Fibroblast of skin of right quadriceps (primary cell): ENCODE measurements at regions not wholly inside any gene's neighbourhood (a gene's known extent, or its start where the extent isn't known, plus 50 kb on each side); places are given as distances from the start of the nearest gene placed in this dataset.
A peak's percentile ranks its signal among the peaks of the same experiment; 100 is the strongest.
"Not testable (repeated sequence)": the region's sequence is repeated elsewhere in the genome, so short reads cannot be mapped to it uniquely, and the experiment has no call there.

Experiments
- DNase-seq: peaks from one replicate; pipeline ENCODE4 v3.0.0-alpha.2; 2013

DNA sequence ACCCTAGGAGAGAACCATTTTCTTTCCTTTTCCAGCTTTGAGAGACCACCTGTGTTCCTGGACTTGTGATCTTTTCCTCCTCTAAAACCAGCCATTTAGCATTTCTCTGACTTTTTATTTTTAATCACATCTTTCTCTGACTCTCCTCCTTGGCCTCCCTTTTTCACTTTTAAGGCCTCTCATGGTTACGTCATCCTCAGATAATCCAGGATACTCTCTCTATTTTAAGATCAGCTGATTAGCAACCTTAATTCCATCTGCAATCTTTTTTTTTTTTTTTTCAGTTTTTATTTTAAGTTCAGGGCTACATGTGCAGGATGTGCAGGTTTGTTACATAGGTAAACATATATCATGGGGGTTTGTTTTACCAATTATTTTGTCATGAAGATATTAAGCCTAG is 54.0 kb downstream of the RFPL4B start:
- no peak for DNase-seq

DNA sequence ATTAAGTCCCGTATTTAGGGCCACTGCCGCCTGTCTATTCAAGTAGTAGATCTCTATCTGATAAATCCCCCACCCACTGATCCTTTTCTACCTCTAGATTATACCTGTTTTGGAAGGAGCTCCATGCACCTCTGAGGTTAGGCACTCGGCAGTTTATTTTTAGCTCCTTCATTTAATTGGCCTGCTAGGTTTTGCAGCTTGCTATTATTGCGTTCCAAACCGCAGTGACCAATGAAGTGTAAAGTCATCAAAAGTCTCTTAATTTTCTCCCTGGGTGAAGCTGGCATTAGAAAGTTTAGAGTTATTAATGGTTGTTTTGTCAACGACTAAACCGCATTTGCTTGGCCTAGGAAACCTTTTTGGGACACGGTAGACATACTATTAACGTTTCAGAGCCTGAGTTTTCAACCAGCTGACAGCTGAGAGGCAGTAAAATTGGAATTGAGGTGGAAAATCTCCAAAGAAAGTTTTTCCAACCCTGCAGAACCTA is 60.0 kb downstream of the RFPL4B start:
- DNase-seq = no peak

- DNase-seq = no peak
Observed at GRCh38 chr6:112408522-112408921, 61.4 kb downstream of the RFPL4B start.

DNA sequence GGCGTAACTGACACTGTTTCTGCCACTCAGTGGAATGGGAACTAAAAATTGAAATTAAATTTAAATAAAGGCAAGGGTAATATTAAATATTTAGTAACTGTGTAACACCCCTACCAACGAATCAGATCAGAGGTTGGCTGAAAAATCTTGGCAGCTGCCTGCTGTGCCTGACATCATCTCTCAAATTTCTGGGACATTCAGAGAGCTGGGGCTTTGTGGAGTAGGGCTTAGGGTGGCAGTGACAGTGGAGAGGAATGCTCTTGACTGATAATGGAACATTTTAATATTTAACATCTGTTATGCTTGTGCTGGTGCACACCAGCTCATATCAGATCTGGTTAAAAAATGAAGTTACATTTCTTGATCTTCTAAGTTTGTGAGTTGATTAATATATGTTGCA is 62.2 kb downstream of the RFPL4B start:
- DNase-seq = peak; percentile 29

DNA sequence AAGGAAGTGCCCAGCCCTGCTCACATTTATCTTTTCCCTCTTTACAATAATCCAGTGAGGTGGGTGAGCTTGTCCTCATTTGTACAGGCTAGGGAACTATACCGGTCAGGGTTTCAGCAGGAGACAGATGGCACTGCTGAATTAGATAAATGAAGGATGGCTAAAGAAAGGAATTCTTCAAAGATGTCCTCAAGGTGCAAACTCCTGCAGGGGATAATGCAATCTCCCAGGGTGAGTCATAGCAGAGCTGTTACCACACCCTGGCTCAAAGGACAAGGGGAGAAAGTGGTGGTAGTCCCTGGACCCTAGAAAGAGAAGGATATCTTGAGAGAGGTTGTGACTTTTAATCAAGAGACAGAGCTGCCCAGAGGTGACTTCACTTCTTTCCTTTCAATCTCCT is 66.7 kb downstream of the RFPL4B start:
- DNase-seq = no peak

DNA sequence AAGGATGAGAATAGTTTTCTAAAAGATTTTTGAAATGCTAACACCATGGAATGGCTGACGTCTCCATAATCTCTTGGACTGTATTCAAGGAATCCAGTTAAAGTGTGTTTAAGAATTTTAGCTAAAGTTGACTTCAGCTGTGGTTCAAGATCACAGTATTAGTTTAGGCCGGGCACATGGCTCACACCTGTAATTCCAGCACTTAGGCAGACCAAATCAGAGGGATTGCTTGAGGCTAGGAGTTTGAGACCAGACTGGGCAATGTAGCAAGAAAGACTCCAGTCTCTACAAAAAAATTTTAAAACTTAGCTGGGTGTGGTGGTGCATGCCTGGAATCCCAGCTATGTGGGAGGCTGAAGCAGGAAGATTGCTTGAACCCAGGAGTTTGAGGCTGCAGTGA is 68.2 kb downstream of the RFPL4B start:
- no peak for DNase-seq

GRCh38 chr6:112416866-112417265 is 69.7 kb downstream of the RFPL4B start:
- DNase-seq = peak; percentile 82

DNA sequence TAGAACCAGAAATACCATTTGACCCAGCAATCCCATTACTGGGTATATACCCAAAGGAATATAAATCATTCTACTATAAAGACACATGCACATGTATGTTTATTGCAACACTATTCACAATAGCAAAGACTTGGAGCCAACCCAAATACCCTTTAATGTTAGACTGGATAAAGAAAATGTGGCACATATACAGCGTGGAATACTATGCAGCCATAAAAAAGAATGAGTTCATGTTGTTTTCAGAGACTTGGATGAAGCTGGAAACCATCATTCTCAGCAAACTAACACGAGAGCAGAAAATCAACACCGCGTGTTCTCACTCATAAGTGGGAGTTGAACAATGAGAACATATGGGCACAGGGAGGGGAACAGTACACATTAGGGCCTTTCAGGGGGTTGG is 79.9 kb downstream of the RFPL4B start:
- not testable (repeated sequence) for DNase-seq

- no peak for DNase-seq
Observed at GRCh38 chr6:112427499-112427898, 80.4 kb downstream of the RFPL4B start.

DNA sequence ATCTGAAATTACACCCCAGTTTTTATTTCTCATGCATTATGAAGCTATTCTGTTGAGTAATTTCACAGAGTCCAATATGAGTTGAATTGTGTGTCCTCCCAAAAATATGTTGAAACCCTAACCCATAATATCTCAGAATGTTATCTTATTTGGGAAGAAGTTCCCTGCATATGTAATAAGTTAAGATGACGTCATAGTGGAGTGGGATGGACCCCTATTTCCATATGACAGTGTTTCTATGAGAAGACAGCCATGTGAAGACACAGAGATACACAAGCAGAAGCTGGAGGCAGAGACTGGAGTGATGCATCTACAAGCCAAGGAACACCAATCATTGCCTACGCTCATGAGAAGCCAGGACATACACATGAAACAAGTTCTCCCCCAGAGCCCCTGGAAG is 81.3 kb downstream of the RFPL4B start:
- DNase-seq = no peak

GRCh38 chr6:112429226-112429625 is 82.1 kb downstream of the RFPL4B start:
- peak; percentile 49 for DNase-seq

GRCh38 chr6:112431803-112432202 is 84.7 kb downstream of the RFPL4B start:
- DNase-seq = no peak

GRCh38 chr6:112432853-112433252 is 85.7 kb downstream of the RFPL4B start:
- DNase-seq = no peak

DNA sequence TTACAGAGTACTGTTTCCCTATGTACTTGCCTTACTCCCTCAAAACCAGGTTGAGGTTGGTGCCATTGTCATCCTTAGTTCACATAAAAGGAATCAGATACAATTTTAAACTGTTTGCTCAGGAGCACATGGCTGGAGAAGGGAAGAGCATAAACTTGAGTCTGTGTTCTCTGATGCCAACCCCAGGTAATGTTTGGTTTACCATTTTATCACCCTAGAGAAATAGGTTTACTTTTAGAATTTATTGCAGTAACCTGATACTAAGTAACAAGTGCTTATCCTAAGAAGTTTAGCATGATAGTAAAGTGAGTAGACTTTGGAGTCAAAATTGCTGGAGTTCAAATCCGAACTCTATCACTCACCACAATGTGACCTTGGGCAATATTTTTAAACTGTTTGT is 86.3 kb downstream of the RFPL4B start:
- no peak for DNase-seq

DNA sequence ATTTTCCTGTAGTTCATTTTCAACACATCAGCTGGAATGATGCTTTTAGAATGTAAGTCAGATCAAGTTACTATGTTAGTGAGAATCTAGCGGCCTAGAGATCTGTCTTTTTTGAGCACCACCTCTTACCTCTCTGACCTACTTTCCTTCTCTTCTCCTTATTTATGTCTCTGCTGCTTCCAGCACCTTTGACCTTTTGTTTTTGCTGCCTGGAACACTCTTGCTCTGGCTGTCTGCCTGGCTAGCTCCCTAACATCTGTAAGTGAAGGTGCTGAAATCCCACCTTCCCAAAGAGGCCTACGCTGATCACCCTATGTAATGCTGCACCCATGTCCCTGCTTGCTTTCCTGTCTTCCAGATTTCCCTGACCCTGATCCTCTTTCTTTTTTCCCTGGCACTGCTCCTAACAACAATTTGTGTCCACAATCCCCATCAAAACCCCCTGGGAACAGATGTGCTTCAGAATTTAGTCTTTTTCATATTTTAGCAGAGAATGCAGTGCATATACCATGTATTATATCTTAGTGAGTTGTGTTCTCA is 87.8 kb downstream of the RFPL4B start:
- DNase-seq = no peak

GRCh38 chr6:112437058-112437457 is 89.9 kb downstream of the RFPL4B start:
- peak; percentile 14 for DNase-seq

- no peak for DNase-seq
Observed at GRCh38 chr6:112439010-112439409, 91.9 kb downstream of the RFPL4B start.

- no peak for DNase-seq
Observed at GRCh38 chr6:112439432-112439831, 92.3 kb downstream of the RFPL4B start.

DNA sequence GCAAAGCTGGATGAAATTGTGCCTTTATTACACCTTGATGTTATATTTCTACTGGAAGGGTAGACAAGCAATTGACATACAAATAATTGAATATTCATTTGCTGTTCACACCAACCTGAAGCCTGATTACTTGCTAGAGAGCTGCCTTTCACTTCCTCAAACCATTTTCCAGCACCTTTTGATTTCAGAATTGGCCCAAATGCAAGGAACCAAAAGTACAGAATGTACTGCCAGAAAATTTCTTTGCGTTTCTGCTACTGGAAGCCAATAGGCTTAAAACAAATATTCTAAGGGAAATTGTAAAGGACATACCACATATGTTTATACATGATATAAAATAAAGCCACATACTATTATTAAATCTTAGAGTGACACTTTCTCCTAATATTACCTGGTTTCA is 94.5 kb downstream of the RFPL4B start:
- no peak for DNase-seq

DNA sequence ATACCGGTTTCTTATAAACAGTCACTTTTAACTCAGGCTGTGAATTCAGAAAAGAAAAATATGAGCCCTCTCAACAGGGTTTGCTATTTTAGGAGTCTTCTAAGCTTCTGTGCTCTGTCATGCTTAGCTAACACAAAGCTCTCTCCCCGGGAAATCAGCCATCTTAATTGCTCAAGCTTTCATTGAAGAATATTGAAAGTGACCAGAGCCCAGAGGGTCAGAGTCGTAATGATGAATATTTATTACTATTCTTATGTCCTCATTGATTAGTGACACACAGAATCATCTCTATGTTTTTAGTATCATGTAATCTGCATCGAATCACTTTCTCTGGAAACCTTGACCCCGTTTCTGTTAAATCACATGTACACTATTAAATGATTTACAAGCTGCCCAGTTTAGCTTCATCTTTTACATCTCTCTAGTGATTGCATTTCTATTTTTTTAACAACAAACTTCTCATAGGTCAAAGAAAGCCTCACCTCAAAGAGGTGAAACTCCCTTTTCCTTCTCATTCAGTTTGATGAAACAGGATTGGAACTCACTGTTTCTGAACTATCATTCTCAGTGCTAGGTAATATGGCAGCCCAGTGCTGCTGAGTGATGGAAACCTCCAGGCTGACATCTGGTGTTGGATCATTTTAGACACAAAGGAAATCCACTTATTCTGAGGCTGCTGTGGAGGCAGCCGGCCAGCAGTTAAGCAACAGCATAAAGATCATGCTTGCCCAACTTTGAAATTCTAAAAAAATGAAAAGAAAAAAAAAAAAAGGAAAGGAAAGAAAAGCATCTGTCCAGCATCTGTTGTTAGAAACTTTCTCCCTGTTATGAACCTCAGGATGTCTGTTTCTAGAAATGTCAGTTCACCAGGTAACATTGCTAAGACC is 96.3 kb downstream of the RFPL4B start:
- DNase-seq = peak; percentile 73

DNA sequence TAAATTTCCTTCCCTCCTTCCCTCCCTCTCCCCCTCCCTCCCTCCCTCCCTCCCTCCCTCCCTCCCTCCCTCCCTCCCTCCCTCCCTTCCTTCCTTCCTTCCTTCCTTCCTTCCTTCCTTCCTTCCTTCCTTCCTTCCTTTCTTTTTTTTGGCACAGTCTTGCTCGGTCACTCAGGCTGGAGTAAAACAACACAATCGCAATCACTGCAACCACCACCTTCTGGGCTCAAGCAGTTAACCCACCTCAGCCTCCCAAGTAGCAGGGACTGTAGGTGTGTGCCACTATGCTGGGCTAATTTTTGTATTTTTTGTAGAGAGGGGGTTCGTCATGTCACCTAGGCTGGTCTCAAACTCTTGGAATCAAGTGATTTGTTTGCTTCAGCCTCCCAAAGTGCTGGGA is 101.7 kb downstream of the RFPL4B start:
- DNase-seq = not testable (repeated sequence)

- no peak for DNase-seq
Observed at GRCh38 chr6:112450663-112451062, 103.5 kb downstream of the RFPL4B start.

- peak; percentile 22 for DNase-seq
Observed at GRCh38 chr6:112457886-112458285, 110.8 kb downstream of the RFPL4B start.

DNA sequence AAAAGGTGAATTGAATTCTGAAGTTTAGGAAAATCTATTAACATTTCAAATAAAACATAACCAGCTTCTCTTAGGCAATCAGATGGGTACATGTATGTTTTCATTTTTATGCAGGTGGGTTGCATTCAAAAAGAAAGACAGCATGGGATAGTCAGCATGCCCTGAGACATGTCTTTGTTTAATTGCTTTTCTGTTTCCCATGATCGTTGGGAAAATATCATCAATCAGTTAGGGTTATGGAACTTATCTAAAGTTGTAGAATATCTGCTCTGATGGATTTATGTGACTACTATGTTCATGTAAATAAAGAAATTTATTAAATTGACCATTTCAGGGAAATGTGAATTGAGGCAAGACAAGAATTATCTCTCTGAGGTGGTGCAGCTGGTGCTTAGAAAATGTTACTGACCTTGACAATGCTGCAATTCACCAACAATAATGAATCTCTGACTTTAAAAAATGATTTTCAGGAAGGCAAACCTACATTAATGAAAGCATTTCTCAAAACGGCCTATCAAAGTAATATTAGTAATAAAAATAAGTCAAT is 112.7 kb downstream of the RFPL4B start:
- DNase-seq = no peak
